DOHH2 (cell line): ENCODE measurements at regions not wholly inside any gene's neighbourhood (a gene's known extent, or its start where the extent isn't known, plus 50 kb on each side); places are given as distances from the start of the nearest gene placed in this dataset.

Experiments
- EZH2phosphoT487 ChIP-seq: fragments of 200-600 bp; sonication (generic); IDR thresholded peaks from 2 replicates; pipeline ENCODE4 v1.6.1; 2017; ENCODE audit warnings: borderline replicate concordance, mild to moderate bottlenecking, antibody characterized with exemption, low read length, moderate library complexity, mixed read lengths
- TF ChIP-seq, protein P1 (sequence below): fragments of 200-600 bp; sonication (generic); IDR thresholded peaks from one replicate; pipeline ENCODE4 v1.5.1; 2014; ENCODE audit warnings: antibody characterized with exemption, mild to moderate bottlenecking, low read depth, low read length; ENCODE audit not compliant: poor library complexity, severe bottlenecking

DNA sequence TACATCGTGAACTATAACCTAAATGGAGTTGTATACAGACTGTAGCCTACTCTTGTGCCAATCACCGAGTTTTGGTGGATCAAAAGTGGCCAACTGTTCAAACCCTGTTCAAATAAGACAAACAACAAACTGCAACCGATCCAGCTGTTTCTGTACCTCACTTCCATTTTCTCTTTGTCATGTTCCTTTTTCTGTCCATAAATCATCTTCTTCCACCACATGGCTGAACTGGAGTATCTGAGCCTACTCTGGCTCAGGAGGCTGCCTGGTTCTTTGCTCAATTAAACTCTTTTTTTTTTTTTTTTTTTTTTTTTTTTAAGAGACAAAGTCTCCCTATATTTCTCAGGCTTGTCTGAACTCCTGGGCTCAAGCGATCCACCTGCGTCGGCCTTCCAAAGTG, 59.0 kb upstream of the NPVF start:
- TF ChIP-seq, protein P1, sequence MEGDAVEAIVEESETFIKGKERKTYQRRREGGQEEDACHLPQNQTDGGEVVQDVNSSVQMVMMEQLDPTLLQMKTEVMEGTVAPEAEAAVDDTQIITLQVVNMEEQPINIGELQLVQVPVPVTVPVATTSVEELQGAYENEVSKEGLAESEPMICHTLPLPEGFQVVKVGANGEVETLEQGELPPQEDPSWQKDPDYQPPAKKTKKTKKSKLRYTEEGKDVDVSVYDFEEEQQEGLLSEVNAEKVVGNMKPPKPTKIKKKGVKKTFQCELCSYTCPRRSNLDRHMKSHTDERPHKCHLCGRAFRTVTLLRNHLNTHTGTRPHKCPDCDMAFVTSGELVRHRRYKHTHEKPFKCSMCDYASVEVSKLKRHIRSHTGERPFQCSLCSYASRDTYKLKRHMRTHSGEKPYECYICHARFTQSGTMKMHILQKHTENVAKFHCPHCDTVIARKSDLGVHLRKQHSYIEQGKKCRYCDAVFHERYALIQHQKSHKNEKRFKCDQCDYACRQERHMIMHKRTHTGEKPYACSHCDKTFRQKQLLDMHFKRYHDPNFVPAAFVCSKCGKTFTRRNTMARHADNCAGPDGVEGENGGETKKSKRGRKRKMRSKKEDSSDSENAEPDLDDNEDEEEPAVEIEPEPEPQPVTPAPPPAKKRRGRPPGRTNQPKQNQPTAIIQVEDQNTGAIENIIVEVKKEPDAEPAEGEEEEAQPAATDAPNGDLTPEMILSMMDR = no peak
- no peak for TF ChIP-seq EZH2phosphoT487
